ENCODE measurements at regions not wholly inside any gene's neighbourhood (a gene's known extent, or its start where the extent isn't known, plus 50 kb on each side); places are given as distances from the start of the nearest gene placed in this dataset.
"Not testable (repeated sequence)": the region's sequence is repeated elsewhere in the genome, so short reads cannot be mapped to it uniquely, and the experiment has no call there.

DNA sequence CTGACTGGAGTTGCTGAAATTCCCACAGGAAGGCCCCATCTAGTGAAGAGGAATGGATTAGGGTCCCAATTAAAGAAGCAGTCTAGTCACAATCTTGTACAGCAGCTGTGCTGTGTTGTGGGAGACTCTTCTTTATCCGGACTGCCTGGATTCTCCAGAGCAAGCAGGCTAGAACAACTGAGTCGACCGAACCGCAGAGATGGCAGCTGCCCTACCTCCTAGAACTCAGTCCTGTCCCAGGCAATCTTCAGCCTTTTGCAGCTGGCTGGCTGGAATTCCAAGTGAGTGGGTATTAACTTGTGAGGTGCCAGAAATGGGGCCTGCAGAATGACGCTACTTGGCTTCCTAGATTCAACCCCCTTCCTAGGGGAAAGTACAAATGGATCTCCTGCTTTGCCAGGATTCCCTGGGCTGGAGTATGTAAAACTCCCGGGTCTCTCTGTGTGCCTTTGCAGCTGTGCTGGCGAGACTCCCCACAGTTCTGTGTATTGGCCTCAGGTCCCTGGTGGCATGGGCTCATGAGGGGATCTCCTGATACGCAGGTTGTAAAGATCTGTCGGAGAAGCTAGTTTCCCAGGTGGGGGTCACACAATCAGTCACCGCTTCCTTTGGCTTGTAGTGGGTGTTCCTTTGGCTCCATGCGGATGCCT is 1952.6 kb upstream of the LRRTM1 start:
- no peak for DNase-seq

DNA sequence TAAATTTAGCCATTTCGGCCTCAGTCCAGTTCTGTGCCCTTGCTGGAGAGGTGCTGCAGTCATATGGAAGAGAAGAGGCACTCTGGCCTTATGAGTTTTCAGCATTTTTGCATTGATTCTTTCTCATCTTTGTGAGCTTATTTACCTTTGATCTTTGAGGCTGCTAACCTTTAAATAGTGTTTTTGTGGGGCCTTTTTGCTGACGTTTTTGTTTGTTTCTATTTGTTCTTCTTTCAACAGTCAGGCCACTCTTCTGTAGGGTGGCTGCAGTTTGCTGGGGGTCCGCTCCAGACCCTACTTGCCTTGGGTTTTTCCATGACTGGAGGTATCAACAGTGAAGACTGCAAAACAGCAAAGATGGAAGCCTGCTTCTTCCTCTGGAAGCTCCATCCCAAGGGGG is 1951.7 kb upstream of the LRRTM1 start:
- no peak for DNase-seq

DNA sequence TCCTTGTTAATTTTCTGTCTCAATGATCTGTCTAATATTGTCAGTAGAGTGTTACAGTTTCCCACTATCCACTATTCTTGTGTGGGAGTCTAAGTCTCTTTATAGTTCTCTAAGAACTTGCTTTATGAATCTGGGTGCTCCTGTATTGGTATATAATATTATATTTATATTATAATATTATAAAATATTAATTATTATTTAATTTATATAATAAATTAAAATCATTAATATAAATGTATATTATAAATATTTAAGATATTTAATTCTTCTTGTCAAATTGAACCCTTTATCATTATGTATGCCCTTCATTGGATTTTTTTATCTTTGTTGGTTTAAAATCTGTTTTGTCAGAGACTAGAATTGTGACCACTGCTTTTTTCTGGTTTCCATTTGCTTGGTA is 1950.2 kb upstream of the LRRTM1 start:
- no peak for DNase-seq

DNA sequence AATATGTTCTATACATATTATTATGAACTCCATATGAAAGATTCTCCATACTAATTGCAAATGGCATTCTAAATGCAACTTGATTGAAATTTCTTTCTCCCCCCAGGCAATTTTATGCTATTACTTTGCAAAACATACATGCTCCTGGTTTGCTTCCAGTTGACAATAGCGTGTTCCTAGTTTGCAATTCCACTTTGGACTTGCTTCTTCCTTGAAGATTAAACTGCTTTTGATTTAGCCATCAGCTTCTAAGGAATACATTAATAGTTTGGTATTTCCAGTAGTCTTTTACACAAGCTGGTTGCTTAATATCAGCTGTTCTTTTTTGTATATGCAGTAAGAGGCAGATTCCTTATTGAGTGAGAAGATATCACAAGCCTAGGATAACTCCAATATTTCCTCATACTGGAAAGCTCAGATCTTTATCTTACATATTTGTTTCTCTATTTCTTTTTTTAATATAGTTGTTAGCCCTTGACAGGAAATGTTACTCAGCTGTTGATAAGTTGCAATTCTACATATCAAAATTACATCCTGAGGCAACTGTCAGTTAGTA is 1941.7 kb upstream of the LRRTM1 start:
- DNase-seq = no peak

DNA sequence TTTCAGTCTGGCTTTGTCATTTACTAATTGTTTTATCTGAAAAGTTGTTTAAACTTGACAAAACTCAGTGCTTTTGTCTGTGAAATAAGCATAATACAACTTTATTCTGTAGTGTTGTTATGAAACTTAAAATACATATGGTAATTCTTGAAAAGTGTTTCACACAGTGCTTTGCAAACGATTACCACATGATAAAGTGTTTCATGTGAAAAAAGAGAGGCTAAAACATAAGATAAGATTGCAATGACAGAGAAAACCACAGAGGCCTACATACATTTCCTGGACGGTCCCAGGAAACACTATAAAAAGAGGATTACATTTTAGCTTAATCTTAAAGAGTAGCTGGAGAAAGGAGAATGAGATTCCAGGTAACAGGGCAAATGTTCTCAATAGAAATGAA is 1934.6 kb upstream of the LRRTM1 start:
- DNase-seq = no peak

DNA sequence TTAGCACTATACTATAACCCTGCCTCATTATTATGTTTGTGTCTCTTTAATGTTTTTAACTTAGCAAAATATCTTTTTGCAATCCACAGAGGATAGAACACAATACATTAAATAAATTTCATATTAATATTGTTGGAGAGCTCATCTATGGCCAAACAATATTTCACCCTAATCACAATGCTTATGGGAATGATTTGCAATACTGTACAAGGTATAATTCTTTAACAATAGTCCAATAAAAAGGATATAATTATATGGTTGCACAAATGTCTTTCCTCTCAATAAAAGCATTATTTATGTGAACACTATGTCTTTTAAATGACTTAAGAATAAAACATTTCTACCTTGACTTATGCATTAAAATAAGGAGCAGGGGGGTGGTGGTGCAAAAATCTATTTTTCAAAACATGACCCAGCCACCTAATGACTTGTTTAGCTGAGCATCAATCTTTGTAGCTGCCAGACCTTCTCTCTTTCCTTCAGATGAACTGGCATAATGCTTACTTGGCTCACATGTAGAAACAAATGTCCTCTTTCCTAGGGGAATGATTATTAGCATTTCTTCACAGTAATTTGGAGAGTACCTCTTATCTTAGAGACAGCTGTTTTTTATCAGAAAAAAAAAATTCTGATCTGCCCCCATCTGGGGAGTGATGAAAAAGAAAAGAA is 1933.6 kb upstream of the LRRTM1 start:
- DNase-seq = no peak

DNA sequence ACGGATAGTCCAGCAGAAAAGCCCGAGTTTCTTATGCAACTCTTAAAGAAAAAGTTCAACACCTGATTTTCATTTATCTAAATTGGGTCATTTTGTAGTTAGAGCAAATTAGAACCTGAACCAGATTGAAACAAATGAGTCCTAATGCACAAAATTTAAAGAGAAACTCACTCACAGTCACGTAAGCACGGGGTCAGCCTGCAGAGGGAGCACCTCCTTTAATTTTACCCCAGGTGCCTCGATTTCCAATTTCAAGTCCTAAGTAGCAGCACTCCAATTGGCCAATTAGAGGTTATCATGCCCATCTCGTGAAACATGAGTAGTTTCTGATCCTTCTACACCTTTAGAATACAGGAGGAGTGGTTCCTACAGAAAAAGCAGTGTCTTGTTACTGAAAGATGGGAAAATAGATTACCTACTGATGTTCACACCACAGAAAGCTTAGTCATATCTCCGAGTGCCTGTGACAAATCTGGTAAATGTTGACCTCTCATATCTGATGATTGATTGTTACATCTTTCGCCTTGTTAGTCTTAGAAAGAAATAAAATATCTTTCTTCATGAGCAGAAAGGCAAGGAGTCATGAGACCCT is 1929.8 kb upstream of the LRRTM1 start:
- DNase-seq = no peak

DNA sequence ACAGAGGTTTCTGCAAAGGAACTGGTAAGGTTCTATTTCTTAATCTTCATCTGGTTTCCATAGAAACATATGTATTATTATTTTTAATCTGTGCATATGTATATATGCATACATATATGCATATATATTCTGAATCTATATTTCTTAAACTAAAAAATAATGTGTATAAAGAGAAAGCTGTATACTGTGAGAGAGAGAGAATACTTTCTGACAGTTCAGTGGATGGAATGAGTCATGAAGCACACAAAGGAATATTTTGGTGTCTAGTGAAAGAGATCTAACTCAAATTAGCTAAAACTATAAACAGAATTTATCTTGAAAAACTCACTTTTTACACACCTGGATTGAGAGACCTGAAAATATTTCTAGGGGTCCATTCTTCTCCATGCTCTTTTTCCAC is 1929.3 kb upstream of the LRRTM1 start:
- no peak for DNase-seq

DNA sequence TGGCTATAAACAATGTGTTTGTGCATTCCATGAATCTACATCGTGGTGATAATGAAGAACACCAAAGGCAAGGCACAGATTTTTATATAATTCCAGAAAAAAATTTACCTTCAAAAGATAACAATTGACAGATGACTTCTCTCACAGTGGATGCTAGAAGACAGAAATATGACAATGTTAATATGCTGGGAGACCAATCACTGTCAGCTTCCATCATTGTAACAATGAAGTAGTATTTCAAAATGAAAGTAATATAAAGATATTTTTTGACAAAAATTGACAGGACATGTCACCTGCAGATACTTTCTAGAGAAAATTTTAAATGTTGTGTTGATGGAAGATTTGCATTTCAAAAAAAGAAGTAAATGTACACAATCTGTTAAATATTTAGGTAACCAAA is 1925.9 kb upstream of the LRRTM1 start:
- no peak for DNase-seq

DNA sequence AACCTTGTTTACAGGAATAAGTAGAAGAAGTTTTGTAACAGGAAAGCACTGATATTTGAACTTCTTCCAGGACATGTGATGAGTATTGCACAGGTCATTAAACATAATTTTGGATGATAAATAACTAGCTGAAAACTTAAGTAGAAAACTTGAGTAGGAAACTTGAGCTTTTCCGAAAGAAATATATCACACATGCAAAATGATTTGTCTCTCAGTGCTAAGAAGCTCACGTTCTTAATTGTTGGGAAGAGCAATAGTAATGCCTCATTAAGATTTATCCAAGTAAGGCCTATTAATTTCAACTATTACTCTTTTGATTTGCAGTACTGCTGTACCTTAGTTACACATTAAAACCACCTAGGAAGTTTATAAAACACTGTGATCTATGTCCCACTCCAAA is 1921.9 kb upstream of the LRRTM1 start:
- no peak for DNase-seq

DNA sequence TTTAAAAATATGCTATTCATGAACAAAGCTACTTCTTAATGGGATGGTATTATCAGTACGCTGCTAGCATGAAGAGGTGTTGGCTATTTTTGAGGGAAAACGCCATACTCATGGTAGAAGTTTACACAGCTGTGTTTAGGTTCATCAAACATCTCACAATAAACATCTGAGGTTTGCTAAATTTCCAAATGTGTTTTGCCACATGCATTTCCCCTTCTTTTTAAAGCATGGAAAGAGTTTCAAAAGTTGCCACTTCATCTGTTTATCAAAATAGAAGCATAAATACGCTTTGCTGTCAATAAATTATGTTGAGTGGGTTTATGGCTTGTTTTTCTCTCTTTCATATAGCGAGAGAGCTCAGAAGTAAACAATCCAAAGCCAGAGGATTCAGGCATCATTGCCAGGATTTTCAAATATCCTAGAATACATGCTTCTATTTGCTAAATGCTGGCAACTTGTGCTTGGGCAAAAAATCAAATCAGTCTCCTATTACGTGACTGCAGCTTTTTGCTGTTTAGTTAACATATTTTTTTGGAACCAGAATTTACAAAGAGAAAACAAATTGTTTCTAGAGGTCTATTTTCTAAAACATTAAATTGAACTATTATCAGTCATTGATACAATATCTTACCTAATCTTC is 1919.9 kb upstream of the LRRTM1 start:
- DNase-seq = no peak

DNA sequence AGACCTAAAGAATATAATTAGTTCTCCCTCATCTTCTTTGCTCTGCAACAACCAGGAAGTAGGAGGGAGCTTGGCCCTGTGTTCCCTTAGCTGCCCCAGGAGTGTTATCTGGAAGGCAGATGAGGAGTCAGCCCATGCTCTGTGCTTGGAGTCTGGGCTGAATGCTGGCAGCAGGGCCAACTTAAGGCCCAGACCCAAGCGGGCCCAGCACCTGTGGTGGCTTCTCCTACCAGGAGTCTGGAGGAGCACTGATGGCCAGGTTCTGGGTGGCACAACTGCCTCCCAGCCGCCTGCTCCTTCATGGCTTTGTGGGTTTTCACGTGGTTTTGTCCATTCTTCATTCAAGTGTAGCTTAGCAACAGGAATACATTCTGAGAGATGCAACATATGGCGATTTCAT is 1910.7 kb upstream of the LRRTM1 start:
- no peak for DNase-seq

DNA sequence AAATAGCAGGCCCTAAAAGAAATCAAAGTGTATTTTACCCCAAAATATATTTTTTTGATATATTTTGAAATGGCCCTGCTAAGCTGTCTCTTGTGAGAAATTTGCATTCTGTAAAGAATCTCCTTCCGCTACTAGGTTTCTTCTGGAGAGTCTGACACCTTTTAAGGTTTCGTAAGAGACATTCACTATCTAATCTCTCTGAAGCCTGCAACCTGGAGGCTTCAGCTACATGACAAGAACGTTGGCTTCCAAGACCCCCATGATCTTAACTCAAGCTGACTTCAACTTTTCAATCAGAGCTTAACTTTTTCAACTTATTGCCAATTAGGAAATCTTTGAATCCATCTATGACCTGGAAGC is 1894.9 kb upstream of the LRRTM1 start:
- no peak for DNase-seq

DNA sequence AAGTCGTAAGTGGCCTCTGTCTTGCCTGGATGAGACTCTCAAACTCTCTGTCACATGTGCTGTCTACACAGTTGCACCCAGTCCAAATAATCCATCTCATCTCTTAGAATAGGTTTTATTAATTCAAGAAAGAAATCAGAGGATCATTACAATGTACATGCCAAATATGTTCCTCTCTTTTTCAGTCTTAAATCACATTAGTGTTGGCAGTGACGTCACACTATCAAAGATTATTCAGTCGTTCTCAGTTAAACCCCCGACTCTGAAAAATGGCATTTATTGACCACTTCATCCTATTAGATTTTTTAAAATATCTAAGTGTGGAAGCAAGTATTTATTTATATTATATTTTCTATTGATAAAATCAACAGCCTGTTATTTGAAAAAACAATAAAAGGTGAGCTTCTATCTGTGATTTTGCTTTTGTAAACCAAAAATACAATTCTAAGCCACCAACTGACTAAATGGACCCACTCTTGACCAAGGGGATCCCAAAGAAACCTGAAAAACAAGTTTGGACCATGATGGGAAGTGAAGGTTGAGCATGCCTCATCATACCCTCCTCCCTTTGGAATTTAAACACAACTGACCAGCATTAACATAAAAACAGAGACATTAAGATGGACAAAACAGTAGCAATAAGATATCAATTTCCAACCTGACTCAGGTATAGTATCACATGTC is 1894.4 kb upstream of the LRRTM1 start:
- DNase-seq = no peak

DNA sequence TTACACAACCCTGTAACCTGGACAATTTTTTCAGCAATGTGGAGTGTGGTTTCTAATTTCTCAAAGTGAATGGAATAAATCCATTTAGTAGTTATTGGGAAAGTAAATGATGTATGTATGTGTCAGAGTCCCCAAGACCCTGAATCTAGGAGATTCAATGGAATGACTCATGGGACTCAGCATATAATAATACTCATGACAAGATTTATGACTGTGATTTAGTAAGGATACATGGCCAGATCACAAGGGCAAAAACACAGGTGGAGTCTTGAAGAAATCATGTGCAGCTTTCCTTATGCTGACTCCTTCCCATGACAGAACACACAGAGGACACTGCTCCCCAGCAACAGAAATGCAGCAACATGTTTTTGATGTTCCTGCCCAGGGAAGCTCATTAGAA is 1877.7 kb upstream of the LRRTM1 start:
- DNase-seq = no peak

DNA sequence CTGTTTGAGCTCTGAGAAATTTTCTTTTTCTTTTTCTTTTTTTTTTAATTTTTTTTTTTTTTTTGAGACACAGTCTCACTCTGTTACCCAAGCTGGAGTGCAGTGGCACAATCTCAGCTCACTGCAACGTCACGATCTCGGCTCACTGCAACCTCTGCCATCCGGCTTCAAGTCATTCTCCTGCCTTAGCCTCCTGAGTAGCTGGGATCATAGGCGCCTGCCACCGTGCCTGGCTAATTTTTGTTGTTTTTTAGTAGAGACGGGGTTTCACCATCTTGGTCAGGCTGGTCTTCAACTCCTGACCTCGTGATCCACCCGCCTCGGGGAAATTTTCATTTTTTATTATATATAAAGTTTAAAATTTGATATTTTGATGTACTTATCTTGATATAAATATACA is 1870.7 kb upstream of the LRRTM1 start:
- not testable (repeated sequence) for DNase-seq

DNA sequence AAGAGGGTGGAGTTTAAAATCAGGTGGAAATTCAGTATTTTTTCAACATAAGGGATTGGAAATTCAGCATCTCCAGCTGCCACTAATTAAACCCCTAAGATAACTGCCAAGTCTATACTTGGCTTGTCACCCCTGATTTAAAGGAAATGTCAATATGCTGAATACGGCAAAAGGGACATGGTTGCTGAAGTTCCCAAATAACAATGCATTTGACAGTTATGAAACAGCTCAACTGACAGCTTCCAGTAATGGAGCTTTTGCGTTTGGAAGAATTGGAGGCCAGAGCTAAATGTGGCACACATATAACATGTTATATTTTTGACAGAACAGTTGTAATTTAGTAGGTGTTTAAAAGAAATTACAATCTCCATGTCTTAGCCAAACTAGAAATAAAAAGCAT is 1867.9 kb upstream of the LRRTM1 start:
- no peak for DNase-seq

DNA sequence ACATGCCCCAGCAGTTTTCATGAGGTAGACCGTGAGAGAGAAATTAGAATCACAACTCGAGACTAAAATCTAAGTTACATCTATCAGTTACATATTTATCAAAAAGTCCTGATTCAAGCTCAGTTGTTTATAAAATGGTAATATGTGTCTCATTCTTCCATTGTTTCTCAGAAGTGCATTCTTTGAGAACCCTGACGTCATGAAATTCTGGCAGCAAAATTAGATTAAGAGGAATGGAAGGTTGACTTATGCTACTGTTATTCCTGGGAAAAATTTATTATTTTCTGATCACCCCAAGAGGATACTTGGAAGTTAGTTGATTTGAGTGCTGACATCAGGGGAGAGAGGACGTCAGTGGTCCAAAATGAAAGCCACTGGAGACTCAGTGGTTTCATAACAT is 1864.8 kb upstream of the LRRTM1 start:
- DNase-seq = no peak

DNA sequence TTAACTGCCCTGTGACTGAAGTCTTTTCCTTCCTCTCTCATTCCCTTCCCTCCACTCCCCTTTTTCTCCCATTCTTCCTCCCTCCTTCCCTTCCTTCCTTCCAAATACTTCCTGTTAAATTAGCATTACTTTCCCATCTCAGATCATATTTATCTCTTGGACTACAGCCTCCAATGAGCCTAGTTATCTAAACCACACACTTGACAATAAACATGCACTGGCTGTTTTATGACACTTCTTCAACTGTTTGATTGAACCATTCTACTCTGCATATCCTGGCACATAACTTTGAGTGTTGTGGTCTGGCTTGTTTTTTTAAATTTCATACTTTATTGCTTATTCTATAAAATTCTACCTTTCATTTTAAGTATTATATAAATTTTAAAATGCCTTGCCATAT is 1860.8 kb upstream of the LRRTM1 start:
- DNase-seq = no peak

DNA sequence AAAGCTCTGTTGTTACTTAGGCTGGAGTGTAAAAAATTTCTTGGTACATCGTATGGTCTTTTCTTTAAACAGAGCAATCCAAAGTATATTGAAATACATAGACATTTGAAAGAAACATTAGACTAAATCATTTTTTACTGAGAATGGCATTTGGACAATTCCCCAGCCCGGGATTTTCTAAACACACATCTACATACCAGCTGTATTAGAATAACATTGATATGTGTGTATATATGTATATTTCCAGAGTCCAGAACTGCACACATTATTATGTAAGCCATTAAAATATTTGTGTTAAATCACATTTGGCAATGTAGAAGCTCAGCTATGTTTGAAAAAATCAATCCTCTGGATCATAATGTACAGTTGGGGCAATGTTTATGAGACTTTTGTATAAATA is 1853.6 kb upstream of the LRRTM1 start:
- no peak for DNase-seq

DNA sequence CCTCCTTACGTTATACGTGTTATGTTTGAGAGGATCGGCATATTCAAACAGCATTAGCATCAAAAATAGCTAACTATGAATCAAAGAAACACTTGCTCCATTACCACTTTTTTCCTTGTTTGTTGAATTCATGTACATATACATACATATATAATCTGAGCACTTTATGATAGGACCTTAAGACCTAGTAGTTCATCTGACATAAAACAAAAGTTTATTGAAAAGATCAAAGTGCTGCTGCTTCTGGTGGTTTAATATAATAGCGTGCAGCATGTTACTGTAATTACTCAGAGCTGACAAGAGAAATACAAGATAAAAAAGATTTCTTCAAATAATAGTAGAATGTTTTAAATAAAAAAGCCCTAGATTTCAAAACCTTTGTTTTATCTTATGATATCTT is 1850.9 kb upstream of the LRRTM1 start:
- DNase-seq = no peak

DNA sequence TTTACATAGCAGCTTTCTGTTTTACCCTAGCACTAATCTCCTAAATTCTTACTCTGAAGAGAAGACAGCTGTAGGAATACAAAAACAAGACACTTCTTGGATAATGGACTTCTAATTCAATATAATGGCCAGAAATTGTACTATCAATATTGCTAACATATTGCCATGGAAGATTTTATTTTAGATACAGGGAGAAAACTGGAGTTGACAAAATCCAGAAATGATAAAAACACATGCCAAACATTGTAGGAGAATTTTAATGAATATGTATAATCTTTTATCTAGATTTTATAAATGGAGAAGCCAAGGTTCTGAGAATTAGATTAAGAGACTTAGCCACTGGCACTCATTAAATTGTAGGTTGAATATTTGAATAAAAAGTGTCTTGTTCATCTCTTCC is 1838.8 kb upstream of the LRRTM1 start:
- no peak for DNase-seq

DNA sequence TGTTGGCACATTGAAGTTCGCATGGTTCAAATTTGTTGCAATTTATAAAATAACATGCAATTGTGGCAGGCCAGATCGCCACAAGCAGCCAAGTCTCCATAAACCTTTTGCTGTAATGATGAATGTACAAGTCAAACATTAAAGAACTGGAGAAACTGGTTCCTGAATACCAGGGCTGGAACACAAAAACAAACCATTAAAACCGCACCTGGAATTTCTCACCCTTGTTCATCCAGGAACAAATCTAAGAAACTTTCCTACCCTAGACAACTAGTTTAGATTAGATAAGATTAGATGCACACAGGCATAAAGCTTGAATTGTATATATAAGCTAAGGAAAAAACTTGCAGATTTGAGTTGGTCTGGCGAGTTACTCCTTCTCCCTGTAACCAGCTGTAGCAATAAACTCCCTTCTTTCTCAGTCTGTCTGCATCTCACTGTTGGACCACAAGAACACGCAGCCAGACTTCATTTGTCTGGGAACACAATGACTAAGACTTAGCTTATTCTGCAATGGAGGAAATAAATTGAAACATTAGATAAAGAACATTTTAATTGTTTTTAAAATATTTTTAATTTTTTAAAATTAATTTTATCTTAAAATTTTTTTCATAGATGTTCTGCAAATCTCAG is 1835.5 kb upstream of the LRRTM1 start:
- DNase-seq = no peak
